Vagina (tissue), 2 donors: ENCODE measurements at regions not wholly inside any gene's neighbourhood (a gene's known extent, or its start where the extent isn't known, plus 50 kb on each side); places are given as distances from the start of the nearest gene placed in this dataset.

Experiments used
- POLR2A ChIP-seq, 2 donors: fragments of 450-650 bp; IDR thresholded peaks; one replicate each; pipeline ENCODE4 v1.6.1; 2017; ENCODE audit warnings: antibody characterized with exemption in 2 of 2, mild to moderate bottlenecking in 2 of 2, moderate library complexity in 2 of 2
- POLR2AphosphoS5 ChIP-seq, 2 donors: sonication (generic); formaldehyde crosslinking; IDR thresholded peaks; one replicate each; pipeline ENCODE4 v1.9.0; 2017; ENCODE audit warnings: antibody characterized with exemption in 2 of 2, mild to moderate bottlenecking in 2 of 2, low read depth in 1 of 2; ENCODE audit not compliant: insufficient read depth in 1 of 2
- TF ChIP-seq, protein P1 (sequence below), 3 experiments: fragments of 450-650 bp in 2 of 3; fragments of 200-600 bp in 1 of 3; sonication (generic) in 1 of 3; IDR thresholded peaks; one replicate each; pipeline ENCODE4 v1.5.1; 2017 to 2019; ENCODE audit warnings: antibody characterized with exemption in 3 of 3, mild to moderate bottlenecking in 2 of 3, moderate library complexity in 2 of 3

DNA sequence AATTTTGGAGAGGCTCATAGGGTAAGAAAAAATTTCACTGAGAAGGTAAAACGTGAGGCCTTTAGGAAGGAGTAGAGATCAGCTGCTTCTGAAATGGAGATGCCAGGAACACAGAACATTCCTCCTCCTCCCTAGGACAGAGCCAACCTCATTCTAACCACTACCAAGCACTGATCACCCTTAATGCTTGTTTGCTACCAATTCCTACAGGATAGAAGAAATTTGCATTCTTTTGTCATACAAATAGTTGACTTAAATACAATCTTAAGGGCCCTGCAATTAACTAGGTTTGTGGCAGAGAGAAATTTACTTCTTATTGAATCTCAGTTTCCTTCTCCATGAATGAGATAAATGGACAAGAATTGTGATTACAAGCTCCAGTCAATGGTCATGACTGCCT is 780.2 kb upstream of the WWC1 start:
- TF ChIP-seq, protein P1, sequence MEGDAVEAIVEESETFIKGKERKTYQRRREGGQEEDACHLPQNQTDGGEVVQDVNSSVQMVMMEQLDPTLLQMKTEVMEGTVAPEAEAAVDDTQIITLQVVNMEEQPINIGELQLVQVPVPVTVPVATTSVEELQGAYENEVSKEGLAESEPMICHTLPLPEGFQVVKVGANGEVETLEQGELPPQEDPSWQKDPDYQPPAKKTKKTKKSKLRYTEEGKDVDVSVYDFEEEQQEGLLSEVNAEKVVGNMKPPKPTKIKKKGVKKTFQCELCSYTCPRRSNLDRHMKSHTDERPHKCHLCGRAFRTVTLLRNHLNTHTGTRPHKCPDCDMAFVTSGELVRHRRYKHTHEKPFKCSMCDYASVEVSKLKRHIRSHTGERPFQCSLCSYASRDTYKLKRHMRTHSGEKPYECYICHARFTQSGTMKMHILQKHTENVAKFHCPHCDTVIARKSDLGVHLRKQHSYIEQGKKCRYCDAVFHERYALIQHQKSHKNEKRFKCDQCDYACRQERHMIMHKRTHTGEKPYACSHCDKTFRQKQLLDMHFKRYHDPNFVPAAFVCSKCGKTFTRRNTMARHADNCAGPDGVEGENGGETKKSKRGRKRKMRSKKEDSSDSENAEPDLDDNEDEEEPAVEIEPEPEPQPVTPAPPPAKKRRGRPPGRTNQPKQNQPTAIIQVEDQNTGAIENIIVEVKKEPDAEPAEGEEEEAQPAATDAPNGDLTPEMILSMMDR (IDR thresholded peaks at IDR 0.05) = no peak
- TF ChIP-seq POLR2AphosphoS5 (IDR thresholded peaks at IDR 0.05; ENCODE audit: insufficient read depth in 1 of 2, low read depth in 1 of 2) (no peak), POLR2A (IDR thresholded peaks at IDR 0.05) (no peak)
